Mesenchymal stem cell (in vitro differentiated cells and primary cell): ENCODE measurements at regions not wholly inside any gene's neighbourhood (a gene's known extent, or its start where the extent isn't known, plus 50 kb on each side); places are given as distances from the start of the nearest gene placed in this dataset.

Experiments used
- DNase-seq: peaks from one replicate; pipeline ENCODE4 v3.0.0-alpha.2; 2013
- H2AFZ ChIP-seq: one replicate; pipeline ENCODE4 v1.6.1; 2013; ENCODE audit warnings: low read depth, mild to moderate bottlenecking, control low read depth, inconsistent platforms, low read length, moderate library complexity
- H2AK5ac ChIP-seq: 2 replicates; pipeline ENCODE4 v1.6.1; 2013; ENCODE audit warnings: low read length, moderate library complexity, mild to moderate bottlenecking, inconsistent platforms; ENCODE audit not compliant: severe bottlenecking
- H2BK120ac ChIP-seq: one replicate; pipeline ENCODE4 v1.6.1; 2013; ENCODE audit warnings: low read depth, mild to moderate bottlenecking, inconsistent platforms, low read length, moderate library complexity
- H2BK12ac ChIP-seq, 2 experiments: one replicate each; pipeline ENCODE4 v1.6.1; 2013; ENCODE audit warnings: inconsistent platforms in 2 of 2, low read length in 2 of 2, mild to moderate bottlenecking in 2 of 2, moderate library complexity in 2 of 2, control low read depth in 1 of 2
- H2BK15ac ChIP-seq: one replicate; pipeline ENCODE4 v1.6.1; 2013; ENCODE audit warnings: mild to moderate bottlenecking, low read depth, inconsistent platforms; ENCODE audit not compliant: poor library complexity, severe bottlenecking
- H2BK5ac ChIP-seq: 2 replicates; pipeline ENCODE4 v1.6.1; 2013; ENCODE audit warnings: low read depth, mild to moderate bottlenecking, low read length, control low read depth, inconsistent platforms; ENCODE audit not compliant: poor library complexity, severe bottlenecking
- H3K14ac ChIP-seq, 2 experiments: one replicate each; pipeline ENCODE4 v1.6.1; 2013; ENCODE audit warnings: inconsistent platforms in 2 of 2, low read length in 2 of 2, control low read depth in 1 of 2, mild to moderate bottlenecking in 1 of 2, moderate library complexity in 1 of 2
- H3K18ac ChIP-seq, 2 experiments: one replicate each; pipeline ENCODE4 v1.6.1; 2013; ENCODE audit warnings: inconsistent platforms in 2 of 2, low read length in 2 of 2, control low read depth in 1 of 2, low read depth in 1 of 2, mild to moderate bottlenecking in 1 of 2
- H3K23ac ChIP-seq, 2 experiments: one replicate each; pipeline ENCODE4 v1.6.1; 2013; ENCODE audit warnings: inconsistent platforms in 2 of 2, low read length in 2 of 2, mild to moderate bottlenecking in 2 of 2, moderate library complexity in 2 of 2, control low read depth in 1 of 2
- H3K27ac ChIP-seq: 2 replicates; pipeline ENCODE4 v1.5.1; 2013; ENCODE audit warnings: mild to moderate bottlenecking, moderate library complexity, low read length, control low read depth, inconsistent platforms; ENCODE audit not compliant: poor library complexity, severe bottlenecking
- H3K27me3 ChIP-seq, 2 experiments: 2 replicates each; pipeline versions ENCODE4 v1.6.1 to v1.7.0; 2013; ENCODE audit warnings: low read length in 2 of 2, mild to moderate bottlenecking in 2 of 2, moderate library complexity in 2 of 2, control low read depth in 1 of 2, inconsistent platforms in 1 of 2; ENCODE audit not compliant: control insufficient read depth in 1 of 2, insufficient read depth in 1 of 2
- H3K36me3 ChIP-seq, 2 experiments: 2 replicates each; pipeline versions ENCODE4 v1.6.1 to v1.7.0; 2013; ENCODE audit warnings: low read length in 2 of 2, control low read depth in 1 of 2, inconsistent platforms in 1 of 2, low read depth in 1 of 2, mild to moderate bottlenecking in 1 of 2; ENCODE audit not compliant: insufficient read depth in 2 of 2, control insufficient read depth in 1 of 2
- H3K4ac ChIP-seq, 2 experiments: one replicate each; pipeline ENCODE4 v1.6.1; 2013; ENCODE audit warnings: inconsistent platforms in 2 of 2, low read length in 2 of 2, mild to moderate bottlenecking in 2 of 2, moderate library complexity in 2 of 2, control low read depth in 1 of 2, low read depth in 1 of 2
- H3K4me1 ChIP-seq: 2 replicates; pipeline ENCODE4 v1.6.1; 2013; ENCODE audit warnings: low read depth, low read length, control low read depth; ENCODE audit not compliant: control insufficient read depth, insufficient read depth
- H3K4me2 ChIP-seq: 2 replicates; pipeline ENCODE4 v1.6.1; 2013; ENCODE audit warnings: low read length, mild to moderate bottlenecking, inconsistent platforms; ENCODE audit not compliant: poor library complexity, severe bottlenecking
- H3K4me3 ChIP-seq, 2 experiments: 2 replicates each; pipeline versions ENCODE4 v1.5.1 to v1.7.0; 2013; ENCODE audit warnings: low read length in 2 of 2, mild to moderate bottlenecking in 2 of 2, control low read depth in 1 of 2, low read depth in 1 of 2; ENCODE audit not compliant: insufficient read depth in 1 of 2
- H3K79me1 ChIP-seq: replicated peaks from 2 replicates; pipeline ENCODE4 v1.6.1; 2013; ENCODE audit warnings: mild to moderate bottlenecking, control low read depth, low read length, inconsistent platforms; ENCODE audit not compliant: poor library complexity, severe bottlenecking
- H3K9ac ChIP-seq: 2 replicates; pipeline ENCODE4 v1.7.0; 2013; ENCODE audit warnings: mild to moderate bottlenecking, low read length, moderate library complexity
- H3K9me3 ChIP-seq: 2 replicates; pipeline ENCODE4 v1.7.0; 2013; ENCODE audit warnings: mild to moderate bottlenecking, low read length; ENCODE audit not compliant: control insufficient read depth
- H4K8ac ChIP-seq: one replicate; pipeline ENCODE4 v1.6.1; 2013; ENCODE audit warnings: inconsistent platforms, mild to moderate bottlenecking, low read length, moderate library complexity
- H4K91ac ChIP-seq: one replicate; pipeline ENCODE4 v1.6.1; 2013; ENCODE audit warnings: mild to moderate bottlenecking, low read length, inconsistent platforms
- WGBS: methylation state at CpG from one replicate; pipeline ENCODE4 v1.1.7; 2013; ENCODE audit warnings: mixed read lengths; 5-methylcytosine and 5-hydroxymethylcytosine counted together

DNA sequence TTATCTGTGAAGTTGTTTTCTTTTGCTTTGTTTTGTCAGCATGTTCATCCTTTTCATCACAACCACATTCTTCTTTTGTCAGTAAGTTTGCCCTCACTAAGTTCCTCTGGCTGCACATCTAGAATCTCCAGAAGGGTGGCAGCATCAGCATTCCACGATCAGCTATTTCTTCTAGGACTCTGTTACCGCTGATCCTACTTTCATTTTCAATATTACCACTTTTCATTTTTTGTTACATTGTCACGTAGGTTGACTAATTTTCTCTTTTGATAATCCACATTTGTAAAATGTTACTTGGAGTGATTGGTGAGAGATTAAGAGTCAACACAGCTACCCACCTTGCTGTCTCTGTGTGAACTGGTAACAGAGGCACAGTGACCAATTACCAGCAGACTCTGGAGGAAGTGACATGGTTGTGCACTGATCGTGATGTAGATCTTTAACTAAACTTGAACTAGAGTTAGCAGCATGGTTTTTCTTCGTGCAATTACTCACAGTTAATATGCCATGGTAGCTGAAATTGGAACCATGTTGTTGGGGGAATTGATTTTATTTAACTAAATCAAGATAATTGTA, 307.9 kb upstream of the SLC35B3 start:
- Histone ChIP-seq H3K27me3 (no peaks in the 10 kb centered on the region), H3K4me2 (no peak overlapping the region), H3K18ac (no peak overlapping the region), H3K9ac (no peak overlapping the region), H4K8ac (no peak overlapping the region), H2AFZ (no peak overlapping the region), H3K36me3 (no peaks in the 10 kb centered on the region), H2AK5ac (no peak overlapping the region), H3K4me3 (peak overlapping the region in 1 of 2 experiments; percentile 40), H2BK15ac (no peak overlapping the region), H3K4ac (no peak overlapping the region), H3K79me1 (no peaks in the 10 kb centered on the region), H2BK120ac (no peak overlapping the region), H2BK5ac (no peak overlapping the region), H3K23ac (no peak overlapping the region), H3K27ac (no peak overlapping the region), H3K9me3 (peaks cover 6% of the 10 kb centered on the region), H2BK12ac (no peak overlapping the region), H3K4me1 (no peaks in the 10 kb centered on the region), H3K14ac (no peak overlapping the region), H4K91ac (no peak overlapping the region)
- WGBS, result 67% methylated on average over 3 of the region's 5 CpGs
- DNase-seq, result no peak

GRCh38 chr6:8739454-8739853, 304.1 kb upstream of the SLC35B3 start:
- Histone ChIP-seq H3K9ac (no peak overlapping the region), H4K91ac (no peak overlapping the region), H3K9me3 (no peaks in the 10 kb centered on the region), H2BK15ac (no peak overlapping the region), H3K36me3 (no peaks in the 10 kb centered on the region), H3K4me2 (no peak overlapping the region), H3K4ac (no peak overlapping the region), H3K14ac (no peak overlapping the region), H3K27ac (no peak overlapping the region), H2BK12ac (no peak overlapping the region), H3K27me3 (no peaks in the 10 kb centered on the region), H2BK120ac (no peak overlapping the region), H3K79me1 (no peaks in the 10 kb centered on the region), H4K8ac (no peak overlapping the region), H3K18ac (no peak overlapping the region), H2AK5ac (no peak overlapping the region), H2BK5ac (no peak overlapping the region), H3K4me3 (no peak overlapping the region), H3K4me1 (no peaks in the 10 kb centered on the region), H3K23ac (no peak overlapping the region), H2AFZ (no peak overlapping the region)
- no CpG with 5 or more reads among the region's 2 CpGs for WGBS
- no peak for DNase-seq

- H3K4me2 ChIP-seq, result no peak overlapping the region
- H3K18ac ChIP-seq, result no peak overlapping the region
- H3K9me3 ChIP-seq, result no peaks in the 10 kb centered on the region
- no CpG with 5 or more reads among the region's 2 CpGs for WGBS
- H3K27ac ChIP-seq, result no peak overlapping the region
- H3K23ac ChIP-seq, result no peak overlapping the region
- H2AFZ ChIP-seq, result no peak overlapping the region
- no peak overlapping the region for H4K8ac ChIP-seq
- no peak for DNase-seq
- H2BK15ac ChIP-seq, result no peak overlapping the region
- no peak overlapping the region for H2BK5ac ChIP-seq
- H4K91ac ChIP-seq, result no peak overlapping the region
- no peak overlapping the region for H2AK5ac ChIP-seq
- no peak overlapping the region for H2BK120ac ChIP-seq
- H3K36me3 ChIP-seq, result no peaks in the 10 kb centered on the region
- H3K4me3 ChIP-seq, result no peak overlapping the region
- H3K27me3 ChIP-seq, result no peaks in the 10 kb centered on the region
- no peak overlapping the region for H3K4ac ChIP-seq
- H3K4me1 ChIP-seq, result no peaks in the 10 kb centered on the region
- H3K79me1 ChIP-seq, result no peaks in the 10 kb centered on the region
- no peak overlapping the region for H2BK12ac ChIP-seq
- no peak overlapping the region for H3K9ac ChIP-seq
- H3K14ac ChIP-seq, result no peak overlapping the region
These were observed 303.6 kb upstream of the SLC35B3 start for GRCh38 chr6:8738951-8739350.

DNA sequence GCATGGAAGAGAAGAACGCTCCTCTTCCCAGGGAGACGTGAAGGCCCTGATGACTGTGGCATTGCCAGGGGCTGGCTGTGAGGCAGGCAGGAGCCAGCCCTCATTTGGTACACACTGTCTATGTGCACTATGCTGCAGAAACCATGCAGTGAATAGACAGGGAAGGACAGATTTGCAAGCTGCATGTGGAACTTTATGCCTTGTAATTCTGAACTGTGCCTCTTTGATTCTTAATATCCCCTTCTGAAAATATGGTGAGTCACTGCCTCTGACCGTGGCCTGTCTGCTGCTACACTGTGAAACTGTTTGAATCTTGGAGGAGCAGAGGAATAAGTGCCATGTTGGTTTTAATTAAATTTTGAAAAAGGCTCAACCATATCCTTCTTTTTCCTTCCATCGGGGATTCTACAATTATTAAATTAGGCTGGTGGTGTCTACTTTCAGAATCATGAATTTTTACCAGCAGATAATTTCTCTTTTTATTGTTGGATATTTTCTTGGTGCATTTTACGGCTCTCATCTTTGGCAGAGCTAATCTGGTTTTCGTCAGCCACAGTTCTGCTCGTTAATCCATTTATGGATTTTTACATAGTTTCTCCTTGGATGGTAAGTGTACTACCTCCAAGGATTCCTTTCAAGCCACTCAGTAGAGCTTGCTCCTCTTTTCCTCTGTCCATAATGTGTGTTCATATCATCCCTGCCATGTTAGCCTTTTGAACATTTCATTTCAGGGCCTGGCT, 301.0 kb upstream of the SLC35B3 start:
- Histone ChIP-seq H3K27ac (no peak overlapping the region), H3K9ac (no peak overlapping the region), H3K36me3 (no peaks in the 10 kb centered on the region), H2BK120ac (no peak overlapping the region), H2AFZ (no peak overlapping the region), H3K4me2 (no peak overlapping the region), H4K91ac (no peak overlapping the region), H3K18ac (no peak overlapping the region), H4K8ac (no peak overlapping the region), H3K27me3 (no peaks in the 10 kb centered on the region), H2BK15ac (no peak overlapping the region), H3K4me3 (no peak overlapping the region), H3K9me3 (no peaks in the 10 kb centered on the region), H3K14ac (peak overlapping the region in 1 of 2 experiments; percentile 65), H3K23ac (no peak overlapping the region), H3K4me1 (no peaks in the 10 kb centered on the region), H2AK5ac (no peak overlapping the region), H2BK12ac (no peak overlapping the region), H3K4ac (no peak overlapping the region), H3K79me1 (no peaks in the 10 kb centered on the region), H2BK5ac (no peak overlapping the region)
- DNase-seq, result no peak
- 79% methylated on average over 4 of the region's 7 CpGs for WGBS
